Activated CD8-positive, alpha-beta memory T cell treated with anti-CD3 and anti-CD28 coated beads for 24 hours (primary cell): ENCODE measurements at regions not wholly inside any gene's neighbourhood (a gene's known extent, or its start where the extent isn't known, plus 50 kb on each side); places are given as distances from the start of the nearest gene placed in this dataset.
A peak's percentile ranks its signal among the peaks of the same experiment; 100 is the strongest.
"Not testable (repeated sequence)": the region's sequence is repeated elsewhere in the genome, so short reads cannot be mapped to it uniquely, and the experiment has no call there.

Experiments used
- DNase-seq: peaks from one replicate; pipeline ENCODE4 v3.0.0-alpha.2; 2020

GRCh38 chr20:2203436-2203835, 92.4 kb upstream of the TGM3 start:
- DNase-seq: no peak

- no peak for DNase-seq
These were observed 91.8 kb upstream of the TGM3 start for GRCh38 chr20:2204021-2204420.

- DNase-seq: peak; percentile 91
These were observed 88.6 kb upstream of the TGM3 start for GRCh38 chr20:2206957-2207769.

GRCh38 chr20:2207770-2208097, 88.1 kb upstream of the TGM3 start:
- no peak for DNase-seq

- DNase-seq: no peak
These were observed 86.9 kb upstream of the TGM3 start for GRCh38 chr20:2208897-2209296.

- no peak for DNase-seq
These were observed 84.9 kb upstream of the TGM3 start for GRCh38 chr20:2210646-2211552.

GRCh38 chr20:2212456-2213015, 83.3 kb upstream of the TGM3 start:
- DNase-seq: no peak

GRCh38 chr20:2213401-2213800, 82.4 kb upstream of the TGM3 start:
- DNase-seq: no peak

- DNase-seq: no peak
These were observed 77.8 kb upstream of the TGM3 start for GRCh38 chr20:2217857-2218539.

- DNase-seq: no peak
These were observed 76.3 kb upstream of the TGM3 start for GRCh38 chr20:2219481-2220006.

GRCh38 chr20:2220298-2220697, 75.5 kb upstream of the TGM3 start:
- no peak for DNase-seq

GRCh38 chr20:2221921-2222320, 73.9 kb upstream of the TGM3 start:
- DNase-seq: no peak

- no peak for DNase-seq
These were observed 72.0 kb upstream of the TGM3 start for GRCh38 chr20:2223558-2224367.

GRCh38 chr20:2224368-2224639, 71.5 kb upstream of the TGM3 start:
- no peak for DNase-seq

GRCh38 chr20:2227285-2227684, 68.5 kb upstream of the TGM3 start:
- DNase-seq: not testable (repeated sequence)

- DNase-seq: no peak
These were observed 67.9 kb upstream of the TGM3 start for GRCh38 chr20:2227861-2228260.

- DNase-seq: no peak
These were observed 66.9 kb upstream of the TGM3 start for GRCh38 chr20:2228926-2229325.

- no peak for DNase-seq
These were observed 64.9 kb upstream of the TGM3 start for GRCh38 chr20:2230726-2231488.

- no peak for DNase-seq
These were observed 64.1 kb upstream of the TGM3 start for GRCh38 chr20:2231701-2232100.

- no peak for DNase-seq
These were observed 61.1 kb upstream of the TGM3 start for GRCh38 chr20:2234598-2235191.

- no peak for DNase-seq
These were observed 59.5 kb upstream of the TGM3 start for GRCh38 chr20:2236256-2236655.
